ENCODE measurements at regions not wholly inside any gene's neighbourhood (a gene's known extent, or its start where the extent isn't known, plus 50 kb on each side); places are given as distances from the start of the nearest gene placed in this dataset.

DNA sequence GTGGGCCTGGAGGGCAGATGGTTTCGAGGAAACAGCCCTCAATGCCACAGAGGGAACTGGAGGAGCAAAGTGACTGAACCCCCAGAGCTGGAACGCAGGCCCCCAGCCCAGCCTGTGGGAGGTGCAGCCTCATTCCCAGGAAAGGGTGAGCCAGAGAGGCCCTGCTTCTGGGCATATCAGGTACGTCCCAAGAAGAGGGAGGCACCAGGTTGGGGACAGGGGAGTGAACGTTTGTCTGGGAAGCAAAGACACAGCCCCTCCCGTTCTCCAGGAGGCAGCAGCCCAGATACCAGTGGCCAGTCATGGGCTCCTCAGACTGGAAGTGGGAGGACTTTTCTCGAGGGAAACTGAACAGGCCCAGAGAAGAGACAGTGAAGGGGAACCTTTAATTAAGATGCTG lies 74.3 kb upstream of the RET start:
- H3K4me1 ChIP-seq (ENCODE audit: insufficient read depth, low read length) = no peaks in the 10 kb centered on the region
- no peaks in the 10 kb centered on the region for H3K4me1 Mint-ChIP-seq (ENCODE audit: low read depth)
- H3K9me3 ChIP-seq (ENCODE audit: control insufficient read depth in 1 of 2, insufficient read depth in 1 of 2, low read length in 2 of 2) = no peaks in the 10 kb centered on the region
- TF ChIP-seq, protein P1, sequence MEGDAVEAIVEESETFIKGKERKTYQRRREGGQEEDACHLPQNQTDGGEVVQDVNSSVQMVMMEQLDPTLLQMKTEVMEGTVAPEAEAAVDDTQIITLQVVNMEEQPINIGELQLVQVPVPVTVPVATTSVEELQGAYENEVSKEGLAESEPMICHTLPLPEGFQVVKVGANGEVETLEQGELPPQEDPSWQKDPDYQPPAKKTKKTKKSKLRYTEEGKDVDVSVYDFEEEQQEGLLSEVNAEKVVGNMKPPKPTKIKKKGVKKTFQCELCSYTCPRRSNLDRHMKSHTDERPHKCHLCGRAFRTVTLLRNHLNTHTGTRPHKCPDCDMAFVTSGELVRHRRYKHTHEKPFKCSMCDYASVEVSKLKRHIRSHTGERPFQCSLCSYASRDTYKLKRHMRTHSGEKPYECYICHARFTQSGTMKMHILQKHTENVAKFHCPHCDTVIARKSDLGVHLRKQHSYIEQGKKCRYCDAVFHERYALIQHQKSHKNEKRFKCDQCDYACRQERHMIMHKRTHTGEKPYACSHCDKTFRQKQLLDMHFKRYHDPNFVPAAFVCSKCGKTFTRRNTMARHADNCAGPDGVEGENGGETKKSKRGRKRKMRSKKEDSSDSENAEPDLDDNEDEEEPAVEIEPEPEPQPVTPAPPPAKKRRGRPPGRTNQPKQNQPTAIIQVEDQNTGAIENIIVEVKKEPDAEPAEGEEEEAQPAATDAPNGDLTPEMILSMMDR (IDR thresholded peaks at IDR 0.05) = no peak
- peaks cover 4% of the 10 kb centered on the region for H3K27me3 Mint-ChIP-seq
- ChIA-PET CTCF (no interaction called here), POLR2A (no interaction called here)
- no peak overlapping the region for H3K27ac ChIP-seq (ENCODE audit: low read depth in 1 of 2, low read length in 2 of 2)
- H3K27ac Mint-ChIP-seq = no peak overlapping the region
- peaks cover 0 to 2% of the 10 kb centered on the region in 2 experiments for H3K27me3 ChIP-seq (ENCODE audit: control insufficient read depth in 1 of 2, insufficient read depth in 2 of 2, low read length in 2 of 2)
- DNase-seq (no peak), ATAC-seq (ENCODE audit: poor library complexity) (no peak)
- H3K36me3 ChIP-seq (ENCODE audit: insufficient read depth, low read length) = no peaks in the 10 kb centered on the region
- no peak overlapping the region for H3K4me3 Mint-ChIP-seq
- no peaks in the 10 kb centered on the region for H3K9me3 Mint-ChIP-seq
- intact Hi-C loops (cut with DNase I, micrococcal nuclease) = no loop called here
- no peaks in the 10 kb centered on the region for H3K36me3 Mint-ChIP-seq (ENCODE audit: low read depth)
- no peak overlapping the region for H3K4me3 ChIP-seq (ENCODE audit: low read length)

DNA sequence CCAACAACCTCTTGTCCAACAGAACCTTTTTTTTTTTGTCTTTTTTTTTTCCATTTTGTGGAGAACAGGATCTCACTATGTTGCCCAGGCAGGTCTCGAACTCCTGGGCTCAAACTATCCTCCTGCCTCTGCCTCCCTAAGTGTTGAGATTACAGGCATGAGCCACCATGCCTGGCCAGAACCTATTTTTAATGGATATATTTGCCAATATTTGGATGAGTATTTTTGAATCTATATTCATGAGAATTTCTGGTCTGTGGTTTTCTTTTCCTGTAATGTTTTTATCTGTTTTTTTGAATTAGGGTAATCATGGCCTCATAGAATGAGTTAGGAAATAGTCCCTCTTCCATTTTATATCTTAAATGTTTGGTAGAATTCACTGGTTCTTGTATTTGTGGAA lies 70.4 kb upstream of the RET start:
- ATAC-seq (ENCODE audit: poor library complexity) (no peak), DNase-seq (no peak)
- H3K4me3 Mint-ChIP-seq = no peak overlapping the region
- no peak overlapping the region for H3K4me3 ChIP-seq (ENCODE audit: low read length)
- no peak overlapping the region for H3K27ac ChIP-seq (ENCODE audit: low read depth in 1 of 2, low read length in 2 of 2)
- H3K27ac Mint-ChIP-seq = no peak overlapping the region
- no peaks in the 10 kb centered on the region for H3K4me1 ChIP-seq (ENCODE audit: insufficient read depth, low read length)
- H3K9me3 Mint-ChIP-seq = no peaks in the 10 kb centered on the region
- ChIA-PET POLR2A (no interaction called here), CTCF (no interaction called here)
- intact Hi-C loops (cut with DNase I, micrococcal nuclease) = no loop called here
- peaks cover 7% of the 10 kb centered on the region for H3K27me3 Mint-ChIP-seq
- peaks cover 0 to 7% of the 10 kb centered on the region in 2 experiments for H3K27me3 ChIP-seq (ENCODE audit: control insufficient read depth in 1 of 2, insufficient read depth in 2 of 2, low read length in 2 of 2)
- no peaks in the 10 kb centered on the region for H3K4me1 Mint-ChIP-seq (ENCODE audit: low read depth)
- TF ChIP-seq, protein P1 (IDR thresholded peaks at IDR 0.05) = no peak
- no peaks in the 10 kb centered on the region for H3K36me3 ChIP-seq (ENCODE audit: insufficient read depth, low read length)
- H3K36me3 Mint-ChIP-seq (ENCODE audit: low read depth) = no peaks in the 10 kb centered on the region
- H3K9me3 ChIP-seq (ENCODE audit: control insufficient read depth in 1 of 2, insufficient read depth in 1 of 2, low read length in 2 of 2) = peaks cover 0 to 4% of the 10 kb centered on the region in 2 experiments

DNA sequence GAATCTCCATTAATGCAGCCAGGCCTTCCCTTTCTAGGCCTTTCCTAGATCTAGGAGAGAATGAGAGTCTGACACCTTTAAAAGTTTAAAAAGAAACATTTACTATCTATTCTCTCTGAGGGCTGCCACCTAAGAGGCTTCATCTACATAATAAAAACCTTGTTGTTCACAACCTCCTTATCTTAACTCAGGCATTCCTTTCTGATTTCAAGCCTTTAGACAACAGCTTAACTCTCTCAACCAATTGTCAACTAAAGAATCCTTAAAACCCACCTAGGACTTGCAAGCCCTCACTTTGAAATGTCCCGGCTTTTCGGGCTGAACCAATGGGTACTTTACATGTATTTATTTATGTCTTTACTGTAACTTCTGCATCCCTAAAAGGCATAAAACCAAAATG lies 64.3 kb upstream of the RET start:
- POLR2A ChIA-PET = no interaction called here
- Mint-ChIP-seq H3K9me3 (peaks cover 3% of the 10 kb centered on the region), H3K4me1 (ENCODE audit: low read depth) (no peaks in the 10 kb centered on the region), H3K36me3 (ENCODE audit: low read depth) (no peaks in the 10 kb centered on the region), H3K4me3 (no peak overlapping the region), H3K27me3 (peaks cover 4% of the 10 kb centered on the region), H3K27ac (no peak overlapping the region)
- H3K27ac ChIP-seq (ENCODE audit: low read depth in 1 of 2, low read length in 2 of 2) = no peak overlapping the region
- peaks cover 0 to 4% of the 10 kb centered on the region in 2 experiments for H3K9me3 ChIP-seq (ENCODE audit: control insufficient read depth in 1 of 2, insufficient read depth in 1 of 2, low read length in 2 of 2)
- ATAC-seq (ENCODE audit: poor library complexity) (no peak), DNase-seq (no peak)
- no peak overlapping the region for H3K4me3 ChIP-seq (ENCODE audit: low read length)
- H3K4me1 ChIP-seq (ENCODE audit: insufficient read depth, low read length) = no peaks in the 10 kb centered on the region
- TF ChIP-seq, protein P1 (IDR thresholded peaks at IDR 0.05) = no peak
- intact Hi-C loops (cut with DNase I, micrococcal nuclease) = no loop called here
- no peaks in the 10 kb centered on the region for H3K36me3 ChIP-seq (ENCODE audit: insufficient read depth, low read length)
- peaks cover 0 to 5% of the 10 kb centered on the region in 2 experiments for H3K27me3 ChIP-seq (ENCODE audit: control insufficient read depth in 1 of 2, insufficient read depth in 2 of 2, low read length in 2 of 2)
- CTCF ChIA-PET = no interaction called here
